Stimulated activated CD4-positive, alpha-beta T cell treated with anti-CD3 and anti-CD28 coated beads, Interleukin-1b, Interleukin-23, amount 100 ng/mL, for 1 hour (primary cell): ENCODE measurements at regions not wholly inside any gene's neighbourhood (a gene's known extent, or its start where the extent isn't known, plus 50 kb on each side); places are given as distances from the start of the nearest gene placed in this dataset.
"Not testable (repeated sequence)": the region's sequence is repeated elsewhere in the genome, so short reads cannot be mapped to it uniquely, and the experiment has no call there.

Experiments
- DNase-seq, 2 donors: peaks; one replicate each; pipeline ENCODE4 v3.0.0-alpha.2; 2020; ENCODE audit warnings: low read depth in 2 of 2

DNA sequence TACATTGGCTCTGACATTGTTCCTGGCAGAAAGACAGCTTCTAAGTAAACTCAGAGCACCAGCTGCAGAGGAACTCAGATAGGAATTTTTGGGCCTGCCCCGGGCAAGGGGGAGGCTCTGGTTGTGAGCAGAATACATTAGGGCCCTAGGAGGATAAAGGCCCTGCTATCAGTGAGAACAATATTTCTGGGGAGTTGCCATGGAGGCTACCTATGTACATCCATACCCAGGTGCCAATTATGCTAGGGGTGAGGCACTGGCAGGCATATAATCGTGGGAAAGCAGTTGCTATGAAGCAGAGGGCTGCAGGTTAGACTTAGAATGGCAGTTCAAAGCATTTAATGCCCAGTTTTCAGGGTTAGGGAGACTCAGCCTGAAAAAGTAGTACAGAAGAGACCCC, 273.5 kb upstream of the EDA2R start:
- DNase-seq = no peak

DNA sequence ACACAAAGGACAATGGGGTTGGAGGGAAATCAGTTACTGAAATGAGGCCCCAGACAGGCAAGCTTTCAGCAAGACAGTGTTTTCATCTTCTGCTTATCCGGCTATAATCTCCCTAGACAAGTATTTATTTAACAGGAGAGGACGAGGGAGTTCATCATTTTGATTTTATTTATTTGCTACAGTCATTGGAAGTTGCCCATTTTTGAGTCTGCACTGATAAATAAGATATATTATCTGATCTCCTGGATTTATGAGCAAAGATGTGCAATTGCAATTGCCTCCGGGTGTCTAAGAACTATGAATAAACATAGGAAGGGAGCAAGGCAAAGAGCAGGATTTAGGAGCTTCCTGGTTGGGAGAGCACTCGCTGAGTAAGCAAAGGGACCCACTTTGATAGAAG, 263.2 kb upstream of the EDA2R start:
- no peak for DNase-seq

DNA sequence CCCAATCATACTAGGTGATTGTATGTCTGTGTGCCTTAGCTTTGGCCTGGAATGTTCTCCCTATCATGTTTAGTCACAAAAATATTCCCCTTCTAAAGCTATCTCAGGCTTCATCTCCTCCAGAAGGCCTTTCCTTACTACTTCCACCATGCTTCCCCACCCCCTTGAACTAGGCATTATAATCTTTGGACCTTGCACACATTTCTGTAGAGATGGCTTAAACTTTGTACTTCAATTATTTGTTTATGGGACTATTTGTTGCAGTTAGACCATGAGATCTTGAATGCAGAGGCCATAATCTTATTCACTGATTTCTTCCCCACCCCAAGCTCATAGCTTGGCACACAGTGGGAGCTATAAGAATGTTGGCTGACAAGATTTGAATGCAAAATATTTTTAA, 262.0 kb upstream of the EDA2R start:
- DNase-seq = no peak

DNA sequence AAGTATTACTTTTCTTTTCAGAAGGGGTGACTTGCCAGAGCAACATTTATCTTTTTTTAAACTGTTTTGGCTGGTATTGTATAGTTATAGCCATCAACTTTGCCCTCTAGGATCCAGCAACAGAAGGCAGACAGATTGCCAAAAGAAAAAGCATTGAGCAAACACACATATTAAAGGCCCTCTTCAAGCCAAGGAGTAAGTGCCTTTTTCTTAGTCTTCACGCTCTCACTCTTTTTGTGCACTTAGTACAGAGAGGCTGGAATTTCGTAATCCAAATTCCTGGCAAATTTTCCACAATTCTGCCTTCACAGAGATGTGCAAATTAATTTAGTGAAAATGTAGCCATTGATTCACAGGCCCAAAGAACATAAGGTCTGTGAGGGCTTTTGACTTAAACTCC, 253.1 kb upstream of the EDA2R start:
- no peak for DNase-seq

DNA sequence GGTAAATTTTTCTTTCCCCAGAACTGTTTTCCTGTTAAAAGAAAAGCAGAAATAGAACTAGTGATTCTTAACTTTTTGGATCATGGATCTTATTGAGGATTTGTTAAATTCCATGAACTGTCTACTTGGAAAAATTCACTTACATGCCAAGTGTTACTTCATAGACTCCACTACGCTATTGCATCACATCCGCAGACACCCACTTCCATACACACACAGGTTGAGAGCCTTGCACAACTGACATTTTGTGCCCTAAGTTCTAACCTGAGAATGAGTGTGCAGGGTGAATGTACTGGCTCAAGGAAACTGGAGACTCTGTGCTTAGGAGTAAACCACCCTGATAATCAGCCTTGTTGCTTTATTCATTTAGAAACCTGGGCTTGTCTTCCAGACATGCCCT, 250.5 kb upstream of the EDA2R start:
- DNase-seq = no peak

DNA sequence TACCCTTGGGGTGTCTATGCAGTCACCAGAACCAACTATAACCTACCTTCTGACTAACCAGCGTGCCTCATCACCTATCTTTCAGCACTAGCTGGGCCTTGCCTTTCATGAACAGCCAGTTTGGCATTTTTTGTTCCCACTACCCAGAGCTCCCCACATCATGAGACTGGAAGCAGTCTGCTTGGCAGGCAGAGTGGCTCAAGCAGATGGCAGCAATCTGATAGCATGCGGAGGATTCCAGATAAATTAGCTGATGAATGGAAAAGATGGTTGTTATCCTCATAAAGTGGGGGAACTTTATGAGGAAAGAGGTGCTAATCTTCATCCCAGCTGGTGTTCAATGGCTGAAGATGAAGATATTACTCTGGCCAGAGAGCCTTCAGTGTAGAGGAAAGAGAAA, 243.2 kb upstream of the EDA2R start:
- DNase-seq = no peak

DNA sequence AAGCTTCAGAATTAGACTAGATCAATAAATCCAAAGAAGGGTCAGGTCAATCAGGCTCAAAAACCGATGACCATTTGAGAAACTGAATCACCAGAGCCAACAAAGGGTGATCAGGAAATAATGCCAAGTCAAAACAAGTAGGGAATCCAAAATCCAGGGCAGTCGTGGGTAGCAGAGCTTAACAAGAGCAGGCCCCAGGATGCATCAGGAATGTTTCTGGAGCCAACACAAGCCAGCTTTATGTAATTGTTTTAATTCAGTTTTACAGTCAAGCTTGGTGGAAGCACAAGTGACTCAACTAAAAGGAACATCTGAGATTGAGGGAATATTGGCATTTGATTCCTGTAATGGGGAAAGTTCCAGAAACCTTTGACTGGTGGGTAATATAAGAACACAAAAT, 237.9 kb upstream of the EDA2R start:
- no peak for DNase-seq

DNA sequence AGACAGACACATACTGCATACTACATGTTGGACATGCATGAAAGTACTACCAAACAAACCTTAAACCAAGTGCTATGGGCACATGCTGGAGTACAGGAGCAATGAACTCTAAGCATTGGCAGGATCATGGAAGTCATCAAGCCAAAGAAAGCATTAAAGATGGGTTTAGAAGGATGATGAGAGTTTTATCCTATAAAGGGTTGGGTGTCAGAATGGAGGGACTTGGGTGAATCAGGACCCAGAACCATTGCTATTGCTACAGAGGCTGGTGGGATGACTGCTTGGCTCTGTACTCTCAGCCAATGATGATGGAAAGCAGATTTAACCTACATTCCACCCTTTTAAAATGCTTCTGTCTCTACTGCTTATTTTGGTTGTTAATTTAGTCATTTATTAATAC, 233.9 kb upstream of the EDA2R start:
- no peak for DNase-seq

DNA sequence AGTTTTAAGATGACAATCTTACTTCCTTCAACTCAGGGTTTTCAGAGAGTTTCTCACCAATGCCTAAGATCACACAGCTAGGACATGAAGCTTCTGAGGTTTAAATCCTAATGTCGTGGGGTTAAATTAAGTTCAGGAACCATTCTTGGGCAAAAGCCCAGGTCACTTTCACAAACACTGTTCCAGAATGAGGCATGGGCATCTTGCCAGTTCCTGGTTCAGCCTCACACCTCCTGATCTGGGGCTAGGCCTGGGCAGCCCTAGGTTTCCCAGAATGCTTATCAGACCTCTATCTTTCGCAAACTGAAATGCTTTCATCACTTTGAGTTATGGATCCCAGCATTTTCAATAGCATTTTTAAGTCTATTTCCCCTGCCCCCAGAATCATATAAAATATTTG, 224.8 kb upstream of the EDA2R start:
- DNase-seq = no peak

DNA sequence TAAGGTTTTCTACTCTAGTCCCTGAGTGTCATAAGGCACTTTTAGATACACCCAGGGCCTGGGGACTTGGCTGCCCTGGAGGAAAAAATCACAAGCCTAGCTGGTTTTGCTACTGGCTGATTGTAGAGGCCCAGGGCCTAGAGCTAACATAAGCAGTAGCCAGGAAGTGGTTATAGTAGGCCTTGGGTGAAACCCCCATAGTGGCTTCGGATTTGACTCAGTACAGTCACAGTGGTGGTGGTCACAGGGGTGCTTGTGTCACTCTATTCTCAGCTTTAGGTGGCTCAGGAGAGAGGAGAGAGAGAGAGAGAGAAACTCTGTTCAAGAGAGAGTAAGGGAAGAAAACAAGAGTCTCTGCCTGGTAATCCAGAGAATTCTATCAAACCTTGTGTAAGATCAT, 194.5 kb upstream of the EDA2R start:
- no peak for DNase-seq

DNA sequence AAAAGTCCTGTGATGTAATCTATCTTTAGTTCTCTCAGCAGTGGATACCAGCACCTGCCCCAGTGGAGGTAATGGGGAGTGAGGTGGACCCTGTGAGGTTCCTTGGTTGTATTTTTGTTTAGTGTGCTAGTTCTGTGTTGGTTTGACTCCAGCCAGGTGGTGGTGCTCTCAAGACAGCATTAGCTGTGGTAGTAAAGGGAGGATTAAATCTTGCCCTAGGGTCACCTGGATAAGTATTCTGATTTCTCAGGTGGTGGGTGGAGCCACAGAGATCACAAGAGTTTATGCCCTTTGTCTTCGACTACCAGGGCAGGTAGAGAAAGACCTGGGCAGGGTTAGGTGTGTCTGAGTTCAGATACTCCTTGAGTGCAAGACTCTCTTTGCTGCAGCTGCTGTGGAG, 176.3 kb upstream of the EDA2R start:
- DNase-seq = no peak

DNA sequence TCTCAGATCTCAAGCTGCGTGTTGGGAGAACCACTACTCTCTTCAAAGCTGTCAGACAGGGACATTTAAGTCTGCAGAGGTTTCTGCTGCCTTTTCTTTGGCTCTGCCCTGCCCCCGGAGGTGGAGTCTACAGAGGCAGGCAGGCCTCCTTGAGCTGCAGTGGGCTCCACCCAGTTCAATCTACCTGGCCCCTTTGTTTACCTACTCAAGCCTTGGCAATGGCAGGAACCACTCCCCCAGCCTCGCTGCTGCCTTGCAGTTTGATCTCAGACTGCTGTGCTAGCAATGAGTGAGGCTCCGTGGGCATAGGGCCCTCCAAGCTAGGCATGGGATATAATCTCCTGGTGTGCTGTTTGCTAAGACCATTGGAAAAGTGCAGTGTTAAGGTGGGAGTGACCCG, 155.6 kb upstream of the EDA2R start:
- DNase-seq = not testable (repeated sequence)

DNA sequence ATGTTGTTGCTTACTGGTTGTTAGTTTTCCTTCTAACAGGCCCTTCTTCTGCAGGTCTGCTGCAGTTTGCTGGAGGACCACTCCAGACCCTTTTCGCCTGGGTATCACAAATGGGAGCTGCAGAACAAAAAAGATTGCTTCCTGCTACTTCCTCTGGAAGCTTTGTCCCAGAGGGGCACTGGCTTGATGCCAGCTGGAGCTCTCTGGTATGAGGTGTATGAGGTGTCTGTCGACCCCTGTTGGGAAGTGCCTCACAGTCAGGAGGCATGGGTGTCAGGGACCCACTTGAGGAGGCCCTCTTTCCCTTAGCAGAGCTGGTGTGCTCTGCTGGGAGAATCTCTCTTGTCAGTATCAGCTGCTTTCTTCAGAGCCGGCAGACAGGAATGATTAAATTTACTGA, 127.4 kb upstream of the EDA2R start:
- DNase-seq = no peak

DNA sequence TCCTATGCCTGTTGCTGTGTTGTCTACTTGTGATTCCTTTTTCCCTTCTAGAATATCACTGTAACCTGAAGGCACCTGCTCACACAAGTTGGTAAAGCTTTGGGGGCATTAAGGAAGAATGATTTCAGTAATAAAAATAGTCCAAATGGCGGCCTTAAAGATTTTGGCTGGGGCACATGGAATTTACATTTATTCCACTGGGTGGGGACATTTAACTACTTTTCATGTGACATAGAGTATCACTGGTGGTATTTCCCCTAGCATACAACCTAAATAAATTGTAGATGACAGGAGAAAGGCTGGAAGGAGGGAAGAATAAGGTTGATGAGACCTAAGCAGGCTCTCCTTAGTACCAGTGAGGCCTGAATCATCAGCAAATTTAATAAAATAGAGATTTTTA, 121.8 kb upstream of the EDA2R start:
- DNase-seq = no peak

DNA sequence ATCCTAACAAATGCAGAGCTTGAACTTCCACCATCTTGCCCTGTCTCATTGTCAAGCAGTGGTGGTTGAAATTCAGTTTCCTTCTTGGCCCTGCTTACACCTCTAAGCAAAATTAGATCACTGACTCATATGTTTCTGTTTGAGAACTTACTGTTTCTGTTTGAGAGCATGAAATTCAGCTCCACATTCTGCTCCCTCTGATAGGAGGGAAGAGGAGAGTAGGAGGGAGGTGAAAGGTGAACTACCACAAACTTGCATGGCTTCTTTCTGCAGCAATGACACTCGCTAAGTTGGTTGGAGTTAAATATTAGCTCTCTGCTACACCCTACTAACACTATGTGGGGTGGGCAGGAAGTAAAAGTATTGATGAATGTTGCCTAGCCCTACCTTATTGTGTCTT, 117.8 kb upstream of the EDA2R start:
- no peak for DNase-seq

DNA sequence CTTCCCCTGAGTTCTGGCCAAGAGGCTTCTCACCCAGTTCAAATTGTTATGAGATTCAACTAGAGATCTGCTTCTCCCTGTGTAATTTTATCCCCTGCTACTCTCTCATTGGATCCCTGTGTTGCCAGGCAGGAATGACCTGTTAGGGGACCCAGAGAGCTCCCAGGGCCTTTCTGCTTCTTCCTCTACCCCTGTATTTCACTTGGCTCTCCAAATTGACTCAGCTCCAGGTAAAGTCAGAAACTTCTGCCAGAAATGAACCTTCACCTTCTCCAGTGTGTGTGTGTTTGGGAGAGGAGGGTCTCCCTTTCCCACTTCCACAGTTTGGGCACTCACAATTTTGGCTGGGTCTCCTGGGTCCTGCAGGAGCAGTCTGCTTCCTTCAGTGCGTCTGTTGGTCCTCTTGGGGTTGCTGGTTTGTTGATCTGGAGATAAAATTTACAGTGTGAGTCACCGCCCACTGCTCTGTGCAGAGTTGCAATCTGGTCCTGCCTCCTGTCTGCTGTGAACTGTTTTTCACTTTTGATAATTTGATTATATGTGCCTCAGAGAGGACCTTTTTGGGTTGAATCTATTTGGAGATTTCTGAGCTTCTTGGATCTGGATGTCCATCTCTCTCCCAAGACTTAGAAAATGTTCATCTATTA, 112.4 kb upstream of the EDA2R start:
- DNase-seq = no peak

DNA sequence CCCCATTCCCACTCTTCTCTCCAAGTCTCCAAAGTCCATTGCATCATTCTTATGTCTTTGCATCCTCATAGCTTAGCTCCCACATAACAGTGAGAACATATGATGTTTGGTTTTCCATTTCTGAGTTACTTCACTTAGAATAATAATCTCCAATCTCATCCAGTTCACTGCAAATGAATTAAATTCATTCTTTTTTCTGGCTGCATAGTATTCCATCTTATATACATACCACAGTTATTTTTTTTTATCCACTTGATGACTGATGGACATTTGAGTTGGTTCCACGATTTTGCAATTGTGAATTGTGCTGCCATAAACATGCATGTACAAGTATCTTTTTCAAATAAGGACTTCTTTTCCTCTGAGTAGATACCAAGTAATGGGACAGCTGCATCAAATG, 105.6 kb upstream of the EDA2R start:
- not testable (repeated sequence) for DNase-seq

DNA sequence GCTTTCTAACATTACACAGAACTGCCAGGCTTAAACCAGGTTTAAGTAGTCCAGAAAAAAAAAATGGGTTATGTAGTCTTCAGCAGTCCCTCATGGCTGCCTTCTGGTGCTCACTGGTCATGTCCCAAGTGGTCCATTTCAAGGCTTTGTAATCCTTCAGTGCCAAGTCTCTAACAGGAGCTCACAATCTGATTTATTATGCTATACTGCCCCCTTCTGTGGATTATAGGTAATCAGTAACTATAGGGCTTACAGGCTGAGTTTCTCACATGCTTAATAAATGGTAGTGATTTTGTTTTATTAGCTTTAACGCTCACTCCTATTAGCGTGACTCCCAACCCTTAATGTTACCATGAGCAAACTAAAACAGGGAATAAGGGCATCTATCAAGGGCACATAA, 92.5 kb upstream of the EDA2R start:
- DNase-seq = no peak

DNA sequence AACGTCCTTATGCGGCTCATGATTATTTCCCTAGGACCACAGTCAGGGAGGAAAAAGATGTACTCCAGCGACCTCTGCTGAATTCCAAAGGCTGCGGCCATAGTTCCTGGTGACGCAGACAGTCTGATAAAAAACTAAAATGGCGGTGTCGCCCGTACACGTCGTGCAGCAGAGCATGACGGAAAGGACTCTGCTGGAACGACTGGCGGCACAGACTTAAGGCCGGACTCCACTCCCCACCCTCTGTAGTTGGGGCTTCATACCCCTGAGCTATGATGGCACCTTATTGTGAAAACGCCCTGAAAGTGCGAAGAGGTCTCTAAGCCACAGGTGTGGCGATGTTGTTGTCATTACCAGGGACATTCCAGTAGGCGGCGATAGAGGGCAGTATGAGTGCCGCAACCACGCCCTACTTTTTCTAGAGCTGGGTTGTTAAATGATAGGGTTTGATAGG, 90.0 kb upstream of the EDA2R start:
- peak; percentile 0 to 9 for DNase-seq

DNA sequence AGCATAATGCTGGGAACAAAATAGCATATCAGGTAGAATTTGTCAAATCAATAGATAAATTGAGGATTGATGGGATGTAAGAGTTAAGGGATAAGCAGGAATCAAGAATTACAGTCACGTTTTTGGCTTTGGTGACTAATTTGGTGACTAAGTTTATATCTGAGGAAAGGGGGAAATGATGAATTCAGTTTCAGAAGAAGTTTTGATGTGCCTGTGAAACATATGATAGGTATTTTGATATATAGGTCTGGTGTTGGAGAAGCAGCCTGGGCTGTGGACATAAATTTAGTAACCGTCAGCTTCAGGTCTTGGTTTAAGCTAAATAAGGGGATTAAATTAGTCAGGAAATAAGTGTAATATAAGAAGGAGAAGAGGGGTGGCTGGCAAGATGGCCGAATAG, 79.0 kb upstream of the EDA2R start:
- DNase-seq = no peak

DNA sequence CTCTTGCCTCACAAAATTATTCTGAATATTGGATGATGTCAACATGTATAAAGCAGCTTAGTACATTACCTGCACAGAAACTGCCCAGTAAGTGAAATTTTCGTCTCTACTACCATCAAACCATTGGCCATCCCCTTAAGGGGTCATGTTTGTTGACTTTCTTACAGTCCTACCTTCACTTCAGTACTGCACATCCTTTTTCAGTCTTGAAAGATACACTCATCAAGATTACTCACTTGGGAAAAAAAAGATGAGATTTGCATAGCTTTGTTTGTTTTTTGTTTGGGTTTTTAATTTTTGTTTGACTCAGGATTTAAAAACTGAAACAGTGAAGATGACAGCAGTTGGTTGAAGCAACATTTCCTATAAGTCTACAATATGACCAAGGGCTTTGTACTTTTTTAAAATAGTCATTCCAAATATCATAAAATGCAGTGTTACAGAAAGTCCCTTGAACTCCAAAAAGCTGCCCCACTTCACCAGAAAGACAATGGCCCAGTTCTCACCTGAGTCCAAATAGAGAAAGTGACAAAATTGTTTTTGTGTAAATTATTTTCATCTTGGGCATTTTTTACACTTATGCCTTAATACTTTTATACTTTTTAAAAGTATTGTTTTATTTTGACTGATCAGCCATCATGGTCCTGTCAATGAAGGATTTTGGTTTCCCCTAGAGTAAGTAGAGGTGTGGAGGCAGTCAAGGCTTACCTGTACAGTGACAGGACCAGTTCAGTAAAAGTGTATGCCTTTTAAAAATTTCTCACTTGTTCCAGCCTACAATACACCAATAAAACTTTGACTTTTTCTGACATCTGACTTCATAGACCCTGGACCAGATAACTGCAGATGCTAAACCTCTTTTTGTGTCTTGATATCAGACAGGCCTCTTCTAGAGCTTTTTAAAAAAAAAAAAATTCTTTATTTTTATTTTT, 59.7 kb upstream of the EDA2R start:
- no peak for DNase-seq

DNA sequence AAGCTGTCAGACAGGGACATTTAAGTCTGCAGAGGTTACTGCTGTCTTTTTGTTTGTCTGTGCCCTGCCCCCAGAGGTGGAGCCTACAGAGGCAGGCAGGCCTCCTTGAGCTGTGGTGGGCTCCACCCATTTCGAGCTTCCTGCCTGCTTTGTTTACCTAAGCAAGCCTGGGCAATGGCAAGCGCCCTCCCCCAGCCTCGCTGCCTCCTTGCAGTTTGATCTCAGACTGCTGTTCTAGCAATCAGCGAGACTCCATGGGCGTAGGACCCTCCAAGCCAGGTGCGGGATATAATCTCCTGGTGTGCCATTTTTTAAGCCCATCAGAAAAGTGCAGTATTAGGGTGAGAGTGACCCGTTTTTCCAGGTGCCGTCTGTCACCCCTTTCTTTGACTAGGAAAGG, 53.6 kb upstream of the EDA2R start:
- DNase-seq = not testable (repeated sequence)
